SU-DHL-6 (cell line): ENCODE measurements at regions not wholly inside any gene's neighbourhood (a gene's known extent, or its start where the extent isn't known, plus 50 kb on each side); places are given as distances from the start of the nearest gene placed in this dataset.

Experiments
- H2AFZ ChIP-seq: fragments of 200-600 bp; sonication (generic); 2 replicates; pipeline ENCODE4 v1.6.1; 2014; ENCODE audit warnings: low read depth, mild to moderate bottlenecking, moderate library complexity, mixed read lengths, antibody characterized with exemption, low read length; ENCODE audit not compliant: severe bottlenecking
- H3F3A ChIP-seq: fragments of 200-600 bp; shearing (Covaris generic); 2 replicates; pipeline ENCODE4 v1.6.0; 2016; ENCODE audit warnings: antibody characterized with exemption, mild to moderate bottlenecking; ENCODE audit not compliant: insufficient read depth
- H3K27ac ChIP-seq: fragments of 200-600 bp; sonication (generic); 2 replicates; pipeline ENCODE4 v1.5.1; 2016; ENCODE audit warnings: low read depth, mild to moderate bottlenecking, low read length, moderate library complexity, mixed read lengths
- H3K27me3 ChIP-seq: fragments of 200-600 bp; sonication (generic), shearing (Covaris generic); 2 replicates; pipeline ENCODE4 v1.6.0; 2014; ENCODE audit warnings: mild to moderate bottlenecking, low read length
- H3K36me3 ChIP-seq: fragments of 200-600 bp; sonication (generic); 2 replicates; pipeline ENCODE4 v1.6.1; 2014; ENCODE audit warnings: mild to moderate bottlenecking, low read length, mixed read lengths
- H3K4me2 ChIP-seq: fragments of 300-600, 200-600 bp; shearing (Covaris generic), sonication (generic); 2 replicates; pipeline ENCODE4 v1.6.0; 2014; ENCODE audit warnings: low read length, low read depth, mild to moderate bottlenecking; ENCODE audit not compliant: poor library complexity, severe bottlenecking
- H3K4me3 ChIP-seq: fragments of 200-600 bp; sonication (generic); 2 replicates; pipeline ENCODE4 v1.5.1; 2014; ENCODE audit warnings: antibody characterized with exemption, low read length, mild to moderate bottlenecking, mixed read lengths; ENCODE audit not compliant: insufficient read depth, poor library complexity, severe bottlenecking
- H3K79me2 ChIP-seq: fragments of 200-600 bp; sonication (generic); 2 replicates; pipeline ENCODE4 v1.6.1; 2014; ENCODE audit warnings: mild to moderate bottlenecking, low read length, moderate library complexity; ENCODE audit not compliant: insufficient read depth
- H3K9ac ChIP-seq: fragments of 200-600 bp; sonication (generic); 2 replicates; pipeline ENCODE4 v1.7.0; 2014; ENCODE audit warnings: mild to moderate bottlenecking, low read length
- H3K9me2 ChIP-seq: fragments of 200-600 bp; sonication (generic); replicated peaks from 2 replicates; pipeline ENCODE4 v1.6.1; 2014; ENCODE audit warnings: low read length; ENCODE audit not compliant: insufficient read depth
- H3K9me3 ChIP-seq: fragments of 200-600 bp; sonication (generic); 2 replicates; pipeline ENCODE4 v1.6.1; 2014; ENCODE audit warnings: low read length, mixed read lengths; ENCODE audit not compliant: insufficient read depth
- H4K20me1 ChIP-seq: fragments of 200-600 bp; sonication (generic); 2 replicates; pipeline ENCODE4 v1.6.1; 2014; ENCODE audit warnings: low read depth, mild to moderate bottlenecking, antibody characterized with exemption, low read length, moderate library complexity, mixed read lengths
- EZH2phosphoT487 ChIP-seq: fragments of 200-600 bp; sonication (generic), shearing (Covaris generic); conservative IDR thresholded peaks from 2 replicates; pipeline ENCODE4 v1.6.1; 2018; ENCODE audit warnings: mild to moderate bottlenecking, antibody characterized with exemption, low read length, moderate library complexity, mixed read lengths
- TF ChIP-seq, protein P1 (sequence below): fragments of 200-600 bp; sonication (generic); IDR thresholded peaks from one replicate; pipeline ENCODE4 v1.5.1; 2017; ENCODE audit warnings: antibody characterized with exemption, mild to moderate bottlenecking, low read length, moderate library complexity; ENCODE audit not compliant: insufficient read depth, poor library complexity, severe bottlenecking

GRCh38 chr2:239596792-239597191 is 196.0 kb upstream of the HDAC4 start:
- no peaks in the 10 kb centered on the region for H4K20me1 ChIP-seq
- H3F3A ChIP-seq: no peaks in the 10 kb centered on the region
- no peak overlapping the region for H3K9ac ChIP-seq
- H3K27ac ChIP-seq: no peak overlapping the region
- no peaks in the 10 kb centered on the region for H3K9me3 ChIP-seq
- H3K4me3 ChIP-seq: no peak overlapping the region
- TF ChIP-seq, protein P1, sequence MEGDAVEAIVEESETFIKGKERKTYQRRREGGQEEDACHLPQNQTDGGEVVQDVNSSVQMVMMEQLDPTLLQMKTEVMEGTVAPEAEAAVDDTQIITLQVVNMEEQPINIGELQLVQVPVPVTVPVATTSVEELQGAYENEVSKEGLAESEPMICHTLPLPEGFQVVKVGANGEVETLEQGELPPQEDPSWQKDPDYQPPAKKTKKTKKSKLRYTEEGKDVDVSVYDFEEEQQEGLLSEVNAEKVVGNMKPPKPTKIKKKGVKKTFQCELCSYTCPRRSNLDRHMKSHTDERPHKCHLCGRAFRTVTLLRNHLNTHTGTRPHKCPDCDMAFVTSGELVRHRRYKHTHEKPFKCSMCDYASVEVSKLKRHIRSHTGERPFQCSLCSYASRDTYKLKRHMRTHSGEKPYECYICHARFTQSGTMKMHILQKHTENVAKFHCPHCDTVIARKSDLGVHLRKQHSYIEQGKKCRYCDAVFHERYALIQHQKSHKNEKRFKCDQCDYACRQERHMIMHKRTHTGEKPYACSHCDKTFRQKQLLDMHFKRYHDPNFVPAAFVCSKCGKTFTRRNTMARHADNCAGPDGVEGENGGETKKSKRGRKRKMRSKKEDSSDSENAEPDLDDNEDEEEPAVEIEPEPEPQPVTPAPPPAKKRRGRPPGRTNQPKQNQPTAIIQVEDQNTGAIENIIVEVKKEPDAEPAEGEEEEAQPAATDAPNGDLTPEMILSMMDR: no peak
- TF ChIP-seq EZH2phosphoT487: no peak
- no peak overlapping the region for H2AFZ ChIP-seq
- H3K79me2 ChIP-seq: no peaks in the 10 kb centered on the region
- H3K36me3 ChIP-seq: no peaks in the 10 kb centered on the region
- H3K9me2 ChIP-seq: no peaks in the 10 kb centered on the region
- no peak overlapping the region for H3K4me2 ChIP-seq
- H3K27me3 ChIP-seq: no peaks in the 10 kb centered on the region

- Histone ChIP-seq H4K20me1 (no peaks in the 10 kb centered on the region), H3K9ac (no peak overlapping the region), H2AFZ (no peak overlapping the region), H3K9me3 (no peaks in the 10 kb centered on the region), H3K9me2 (no peaks in the 10 kb centered on the region), H3K4me3 (no peak overlapping the region), H3K27me3 (no peaks in the 10 kb centered on the region), H3K36me3 (no peaks in the 10 kb centered on the region), H3K27ac (no peak overlapping the region), H3K79me2 (no peaks in the 10 kb centered on the region), H3F3A (no peaks in the 10 kb centered on the region), H3K4me2 (no peak overlapping the region)
- TF ChIP-seq EZH2phosphoT487: no peak
- TF ChIP-seq, protein P1: no peak
Measured at GRCh38 chr2:239596253-239596652, 195.4 kb upstream of the HDAC4 start.

DNA sequence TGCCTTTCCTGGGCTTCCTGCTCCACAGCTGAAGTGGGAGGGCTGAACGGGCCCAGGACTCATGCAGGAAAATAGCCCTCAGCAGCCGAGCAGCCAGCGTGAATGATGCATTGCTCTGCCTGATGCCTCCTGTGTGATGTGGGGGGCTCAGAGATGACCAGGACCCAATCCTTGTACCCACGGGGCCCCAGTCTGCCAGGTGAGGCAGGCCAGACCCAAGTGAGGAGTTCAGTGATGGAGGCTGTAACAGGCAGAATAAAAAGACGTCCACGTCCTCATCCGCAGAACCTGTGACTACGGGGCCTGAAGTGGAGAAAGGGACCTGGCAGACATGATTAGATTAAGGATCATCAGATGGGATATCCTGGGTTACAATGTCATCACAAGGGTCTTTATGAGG is 194.9 kb upstream of the HDAC4 start:
- Histone ChIP-seq H3K4me2 (no peak overlapping the region), H3K4me3 (no peak overlapping the region), H3K27me3 (no peaks in the 10 kb centered on the region), H3K27ac (no peak overlapping the region), H3K9me3 (no peaks in the 10 kb centered on the region), H4K20me1 (no peaks in the 10 kb centered on the region), H3K9ac (no peak overlapping the region), H3K9me2 (no peaks in the 10 kb centered on the region), H3K36me3 (no peaks in the 10 kb centered on the region), H2AFZ (no peak overlapping the region), H3K79me2 (no peaks in the 10 kb centered on the region), H3F3A (no peaks in the 10 kb centered on the region)
- no peak for TF ChIP-seq EZH2phosphoT487
- TF ChIP-seq, protein P1: no peak
